ENCODE measurements at regions not wholly inside any gene's neighbourhood (a gene's known extent, or its start where the extent isn't known, plus 50 kb on each side); places are given as distances from the start of the nearest gene placed in this dataset.

GRCh38 chr20:17023806-17024205 is 203.0 kb upstream of the PCSK2 start:
- TF ChIP-seq, protein P1, sequence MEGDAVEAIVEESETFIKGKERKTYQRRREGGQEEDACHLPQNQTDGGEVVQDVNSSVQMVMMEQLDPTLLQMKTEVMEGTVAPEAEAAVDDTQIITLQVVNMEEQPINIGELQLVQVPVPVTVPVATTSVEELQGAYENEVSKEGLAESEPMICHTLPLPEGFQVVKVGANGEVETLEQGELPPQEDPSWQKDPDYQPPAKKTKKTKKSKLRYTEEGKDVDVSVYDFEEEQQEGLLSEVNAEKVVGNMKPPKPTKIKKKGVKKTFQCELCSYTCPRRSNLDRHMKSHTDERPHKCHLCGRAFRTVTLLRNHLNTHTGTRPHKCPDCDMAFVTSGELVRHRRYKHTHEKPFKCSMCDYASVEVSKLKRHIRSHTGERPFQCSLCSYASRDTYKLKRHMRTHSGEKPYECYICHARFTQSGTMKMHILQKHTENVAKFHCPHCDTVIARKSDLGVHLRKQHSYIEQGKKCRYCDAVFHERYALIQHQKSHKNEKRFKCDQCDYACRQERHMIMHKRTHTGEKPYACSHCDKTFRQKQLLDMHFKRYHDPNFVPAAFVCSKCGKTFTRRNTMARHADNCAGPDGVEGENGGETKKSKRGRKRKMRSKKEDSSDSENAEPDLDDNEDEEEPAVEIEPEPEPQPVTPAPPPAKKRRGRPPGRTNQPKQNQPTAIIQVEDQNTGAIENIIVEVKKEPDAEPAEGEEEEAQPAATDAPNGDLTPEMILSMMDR (conservative IDR thresholded peaks at IDR 0.05), result no peak
- TF ChIP-seq ZFX (IDR thresholded peaks at IDR 0.05), result no peak
